ENCODE measurements at regions not wholly inside any gene's neighbourhood (a gene's known extent, or its start where the extent isn't known, plus 50 kb on each side); places are given as distances from the start of the nearest gene placed in this dataset.
"Not testable (repeated sequence)": the region's sequence is repeated elsewhere in the genome, so short reads cannot be mapped to it uniquely, and the experiment has no call there.

GRCh38 chr7:16271355-16271915 is 149.9 kb downstream of the CRPPA start:
- H3K4me1 ChIP-seq (ENCODE audit: low read depth): peaks cover 19% of the 10 kb centered on the region
- no peaks in the 10 kb centered on the region for H3K27me3 ChIP-seq
- H3K4me3 ChIP-seq: no peak overlapping the region
- no peaks in the 10 kb centered on the region for H3K9me3 ChIP-seq (ENCODE audit: low read depth)
- peak overlapping the region; percentile 55 for H3K27ac ChIP-seq
- DNase-seq (ENCODE audit: low read depth in 1 of 2, low spot score in 1 of 2): no peak
- H3K36me3 ChIP-seq: no peaks in the 10 kb centered on the region
- no peak for TF ChIP-seq CTCF (IDR thresholded peaks at IDR 0.05; ENCODE audit: low read depth, low read length)

- no peak overlapping the region for H3K27ac ChIP-seq
- TF ChIP-seq CTCF (IDR thresholded peaks at IDR 0.05; ENCODE audit: low read depth, low read length): no peak
- peaks cover 19% of the 10 kb centered on the region for H3K4me1 ChIP-seq (ENCODE audit: low read depth)
- H3K36me3 ChIP-seq: no peaks in the 10 kb centered on the region
- H3K4me3 ChIP-seq: no peak overlapping the region
- H3K27me3 ChIP-seq: no peaks in the 10 kb centered on the region
- no peak for DNase-seq (ENCODE audit: low read depth in 1 of 2, low spot score in 1 of 2)
- no peaks in the 10 kb centered on the region for H3K9me3 ChIP-seq (ENCODE audit: low read depth)
Observed at GRCh38 chr7:16270844-16271243, 150.5 kb downstream of the CRPPA start.

GRCh38 chr7:16268821-16269768 is 152.2 kb downstream of the CRPPA start:
- no peaks in the 10 kb centered on the region for H3K36me3 ChIP-seq
- H3K4me1 ChIP-seq (ENCODE audit: low read depth): peaks cover 19% of the 10 kb centered on the region
- DNase-seq (ENCODE audit: low read depth in 1 of 2, low spot score in 1 of 2): peak; percentile 9 to 65
- TF ChIP-seq CTCF (IDR thresholded peaks at IDR 0.05; ENCODE audit: low read depth, low read length): no peak
- no peak overlapping the region for H3K4me3 ChIP-seq
- H3K9me3 ChIP-seq (ENCODE audit: low read depth): no peaks in the 10 kb centered on the region
- H3K27ac ChIP-seq: peak overlapping the region; percentile 59
- no peaks in the 10 kb centered on the region for H3K27me3 ChIP-seq

- peaks cover 19% of the 10 kb centered on the region for H3K4me1 ChIP-seq (ENCODE audit: low read depth)
- TF ChIP-seq CTCF (IDR thresholded peaks at IDR 0.05; ENCODE audit: low read depth, low read length): no peak
Observed at GRCh38 chr7:16267953-16268820, 153.2 kb downstream of the CRPPA start.

GRCh38 chr7:16266877-16267276 is 154.5 kb downstream of the CRPPA start:
- Histone ChIP-seq H3K9me3 (ENCODE audit: low read depth) (no peaks in the 10 kb centered on the region), H3K27me3 (no peaks in the 10 kb centered on the region), H3K4me1 (ENCODE audit: low read depth) (peaks cover 16% of the 10 kb centered on the region), H3K27ac (no peak overlapping the region), H3K4me3 (no peak overlapping the region), H3K36me3 (no peaks in the 10 kb centered on the region)
- no peak for TF ChIP-seq CTCF (IDR thresholded peaks at IDR 0.05; ENCODE audit: low read depth, low read length)
- no peak for DNase-seq (ENCODE audit: low read depth in 1 of 2, low spot score in 1 of 2)

More at GRCh38 chr7:16267953-16268820, 153.2 kb downstream of the CRPPA start:
- DNase-seq (ENCODE audit: low read depth in 1 of 2, low spot score in 1 of 2): no peak
- H3K27ac ChIP-seq: peak overlapping the region; percentile 59
- no peaks in the 10 kb centered on the region for H3K9me3 ChIP-seq (ENCODE audit: low read depth)
- H3K36me3 ChIP-seq: no peaks in the 10 kb centered on the region
- H3K4me3 ChIP-seq: no peak overlapping the region
- H3K27me3 ChIP-seq: no peaks in the 10 kb centered on the region

- DNase-seq (ENCODE audit: low read depth in 1 of 2, low spot score in 1 of 2); H3K9me3 ChIP-seq (ENCODE audit: low read depth); H3K27ac ChIP-seq; H3K27me3 ChIP-seq; H3K36me3 ChIP-seq; H3K4me3 ChIP-seq: not testable (repeated sequence)
- peaks cover 12% of the 10 kb centered on the region for H3K4me1 ChIP-seq (ENCODE audit: low read depth)
Observed at GRCh38 chr7:16266470-16266869, 154.9 kb downstream of the CRPPA start.
